ENCODE measurements at regions not wholly inside any gene's neighbourhood (a gene's known extent, or its start where the extent isn't known, plus 50 kb on each side); places are given as distances from the start of the nearest gene placed in this dataset.

DNA sequence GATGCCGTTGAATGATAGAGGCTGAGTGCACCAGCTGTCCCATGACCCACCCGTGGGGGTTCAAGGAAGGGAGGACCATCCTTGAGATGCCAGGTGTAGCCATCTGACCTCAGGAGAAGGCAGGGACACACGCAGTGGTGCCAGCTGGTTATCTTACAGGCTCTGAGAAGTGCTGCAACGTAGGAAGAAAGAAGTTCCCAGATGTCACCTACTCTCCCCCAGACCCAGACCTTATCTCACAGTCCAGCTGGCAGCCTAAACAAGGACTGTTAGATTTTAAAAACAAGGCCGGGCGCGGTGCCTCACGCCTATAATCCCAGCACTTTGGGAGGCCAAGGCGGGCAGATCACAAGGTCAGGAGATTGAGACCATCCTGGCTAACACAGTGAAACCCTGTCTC, 1307.6 kb downstream of the TBC1D22A start:
- no peaks in the 10 kb centered on the region for H3K79me2 ChIP-seq (ENCODE audit: insufficient read depth, low read length)
- no peaks in the 10 kb centered on the region for H3K4me1 ChIP-seq (ENCODE audit: insufficient read depth, low read length, poor library complexity, severe bottlenecking)
- peaks cover 4% of the 10 kb centered on the region; the same call in 1 of the 2 replicates for H3K9me3 ChIP-seq (ENCODE audit: insufficient read depth, low read depth, low read length)
- no peaks in the 10 kb centered on the region for H3K27me3 ChIP-seq (ENCODE audit: insufficient read depth, low read length, poor library complexity, severe bottlenecking)
- no peak overlapping the region for H3K4me2 ChIP-seq (ENCODE audit: low read depth, low read length, poor library complexity, severe bottlenecking)
- no peak for TF ChIP-seq EZH2phosphoT487 (IDR thresholded peaks at IDR 0.05; ENCODE audit: borderline replicate concordance)
- TF ChIP-seq, protein P1, sequence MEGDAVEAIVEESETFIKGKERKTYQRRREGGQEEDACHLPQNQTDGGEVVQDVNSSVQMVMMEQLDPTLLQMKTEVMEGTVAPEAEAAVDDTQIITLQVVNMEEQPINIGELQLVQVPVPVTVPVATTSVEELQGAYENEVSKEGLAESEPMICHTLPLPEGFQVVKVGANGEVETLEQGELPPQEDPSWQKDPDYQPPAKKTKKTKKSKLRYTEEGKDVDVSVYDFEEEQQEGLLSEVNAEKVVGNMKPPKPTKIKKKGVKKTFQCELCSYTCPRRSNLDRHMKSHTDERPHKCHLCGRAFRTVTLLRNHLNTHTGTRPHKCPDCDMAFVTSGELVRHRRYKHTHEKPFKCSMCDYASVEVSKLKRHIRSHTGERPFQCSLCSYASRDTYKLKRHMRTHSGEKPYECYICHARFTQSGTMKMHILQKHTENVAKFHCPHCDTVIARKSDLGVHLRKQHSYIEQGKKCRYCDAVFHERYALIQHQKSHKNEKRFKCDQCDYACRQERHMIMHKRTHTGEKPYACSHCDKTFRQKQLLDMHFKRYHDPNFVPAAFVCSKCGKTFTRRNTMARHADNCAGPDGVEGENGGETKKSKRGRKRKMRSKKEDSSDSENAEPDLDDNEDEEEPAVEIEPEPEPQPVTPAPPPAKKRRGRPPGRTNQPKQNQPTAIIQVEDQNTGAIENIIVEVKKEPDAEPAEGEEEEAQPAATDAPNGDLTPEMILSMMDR (conservative IDR thresholded peaks at IDR 0.05; ENCODE audit: low read length): no peak
- no peaks in the 10 kb centered on the region for H3F3A ChIP-seq (ENCODE audit: low read depth)
- no peaks in the 10 kb centered on the region for H4K20me1 ChIP-seq (ENCODE audit: insufficient read depth, low read length, poor library complexity, severe bottlenecking)
- H3K4me3 ChIP-seq (ENCODE audit: low read length, poor library complexity, severe bottlenecking): no peak overlapping the region
- no peak overlapping the region for H3K9ac ChIP-seq (ENCODE audit: low read depth, low read length, poor library complexity, severe bottlenecking)
- H3K36me3 ChIP-seq (ENCODE audit: insufficient read depth, low read length): no peaks in the 10 kb centered on the region
- no peaks in the 10 kb centered on the region for H3K9me2 ChIP-seq (replicated peaks; ENCODE audit: low read depth, low read length)
- no peak overlapping the region for H2AFZ ChIP-seq (ENCODE audit: low read length)

DNA sequence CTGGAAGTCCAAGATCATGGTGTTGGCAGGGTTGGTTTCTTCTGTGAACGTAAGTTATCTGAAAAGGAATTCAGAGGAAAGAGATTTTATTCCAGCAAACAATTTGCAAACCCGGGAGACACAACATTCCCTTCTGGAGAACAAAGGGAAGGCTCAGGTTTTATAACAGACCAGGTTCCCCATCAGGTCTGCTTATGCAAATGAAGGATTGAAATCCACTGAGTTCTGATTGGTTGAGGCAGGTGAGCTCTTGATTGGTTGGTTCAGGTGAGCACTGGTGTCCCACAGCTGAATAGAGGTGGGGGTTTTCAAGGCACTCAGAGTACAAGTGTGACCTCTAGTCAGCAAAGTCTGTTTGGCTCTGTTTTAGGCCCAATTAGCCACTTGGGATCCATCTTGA, 1306.8 kb downstream of the TBC1D22A start:
- H3K9ac ChIP-seq (ENCODE audit: low read depth, low read length, poor library complexity, severe bottlenecking): no peak overlapping the region
- no peaks in the 10 kb centered on the region for H3K27me3 ChIP-seq (ENCODE audit: insufficient read depth, low read length, poor library complexity, severe bottlenecking)
- no peaks in the 10 kb centered on the region for H3K9me2 ChIP-seq (replicated peaks; ENCODE audit: low read depth, low read length)
- H3F3A ChIP-seq (ENCODE audit: low read depth): no peaks in the 10 kb centered on the region
- no peaks in the 10 kb centered on the region for H3K4me1 ChIP-seq (ENCODE audit: insufficient read depth, low read length, poor library complexity, severe bottlenecking)
- TF ChIP-seq, protein P1 (conservative IDR thresholded peaks at IDR 0.05; ENCODE audit: low read length): no peak
- no peak for TF ChIP-seq EZH2phosphoT487 (IDR thresholded peaks at IDR 0.05; ENCODE audit: borderline replicate concordance)
- H4K20me1 ChIP-seq (ENCODE audit: insufficient read depth, low read length, poor library complexity, severe bottlenecking): no peaks in the 10 kb centered on the region
- H3K79me2 ChIP-seq (ENCODE audit: insufficient read depth, low read length): no peaks in the 10 kb centered on the region
- H3K4me2 ChIP-seq (ENCODE audit: low read depth, low read length, poor library complexity, severe bottlenecking): no peak overlapping the region
- H3K36me3 ChIP-seq (ENCODE audit: insufficient read depth, low read length): no peaks in the 10 kb centered on the region
- no peak overlapping the region for H2AFZ ChIP-seq (ENCODE audit: low read length)
- H3K9me3 ChIP-seq (ENCODE audit: insufficient read depth, low read depth, low read length): peaks cover 4% of the 10 kb centered on the region; the same call in 1 of the 2 replicates
- no peak overlapping the region for H3K4me3 ChIP-seq (ENCODE audit: low read length, poor library complexity, severe bottlenecking)

DNA sequence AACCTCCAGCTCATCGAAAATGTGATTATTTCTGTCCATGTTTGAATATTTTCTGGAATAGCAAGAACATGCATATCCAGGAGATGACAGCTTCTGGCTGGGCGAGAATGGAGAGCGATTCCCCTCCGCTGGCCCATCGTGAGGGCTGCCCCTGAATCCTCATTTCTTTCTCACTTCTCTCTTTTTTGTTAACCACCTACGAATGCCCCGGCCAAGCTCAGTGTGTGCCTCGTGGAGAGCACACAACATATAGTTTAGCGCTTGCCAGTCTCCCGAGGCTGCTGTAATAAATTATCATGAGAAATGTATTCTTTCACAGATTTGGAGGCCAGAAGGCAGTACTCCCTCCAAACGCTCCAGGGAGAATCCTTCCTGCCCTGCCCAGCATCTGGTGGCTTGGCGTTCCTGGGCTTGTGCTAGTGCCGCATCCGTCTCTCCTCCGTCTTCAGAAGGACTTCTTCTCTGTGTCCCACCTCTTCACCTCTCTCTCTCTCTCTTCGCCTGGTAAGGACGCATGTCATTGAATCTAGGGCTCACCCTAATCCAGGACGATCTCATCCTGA, 1306.0 kb downstream of the TBC1D22A start:
- no peaks in the 10 kb centered on the region for H3K79me2 ChIP-seq (ENCODE audit: insufficient read depth, low read length)
- no peak overlapping the region for H2AFZ ChIP-seq (ENCODE audit: low read length)
- no peak overlapping the region for H3K4me2 ChIP-seq (ENCODE audit: low read depth, low read length, poor library complexity, severe bottlenecking)
- no peaks in the 10 kb centered on the region for H3K4me1 ChIP-seq (ENCODE audit: insufficient read depth, low read length, poor library complexity, severe bottlenecking)
- no peaks in the 10 kb centered on the region for H3K27me3 ChIP-seq (ENCODE audit: insufficient read depth, low read length, poor library complexity, severe bottlenecking)
- no peaks in the 10 kb centered on the region for H4K20me1 ChIP-seq (ENCODE audit: insufficient read depth, low read length, poor library complexity, severe bottlenecking)
- no peaks in the 10 kb centered on the region for H3F3A ChIP-seq (ENCODE audit: low read depth)
- H3K9me2 ChIP-seq (replicated peaks; ENCODE audit: low read depth, low read length): no peaks in the 10 kb centered on the region
- H3K9me3 ChIP-seq (ENCODE audit: insufficient read depth, low read depth, low read length): peaks cover 4% of the 10 kb centered on the region; the same call in 1 of the 2 replicates
- TF ChIP-seq, protein P1 (conservative IDR thresholded peaks at IDR 0.05; ENCODE audit: low read length): no peak
- TF ChIP-seq EZH2phosphoT487 (IDR thresholded peaks at IDR 0.05; ENCODE audit: borderline replicate concordance): no peak
- H3K4me3 ChIP-seq (ENCODE audit: low read length, poor library complexity, severe bottlenecking): no peak overlapping the region
- no peak overlapping the region for H3K9ac ChIP-seq (ENCODE audit: low read depth, low read length, poor library complexity, severe bottlenecking)
- no peaks in the 10 kb centered on the region for H3K36me3 ChIP-seq (ENCODE audit: insufficient read depth, low read length)
